ENCODE measurements at regions not wholly inside any gene's neighbourhood (a gene's known extent, or its start where the extent isn't known, plus 50 kb on each side); places are given as distances from the start of the nearest gene placed in this dataset.

GRCh38 chr2:223528036-223528435 lies 74.1 kb downstream of the SCG2 start:
- CTCF ChIA-PET, result no interaction called here
- H3K9me3 Mint-ChIP-seq (ENCODE audit: insufficient read depth), result no peaks in the 10 kb centered on the region
- no peak for ATAC-seq (ENCODE audit: low read depth)

DNA sequence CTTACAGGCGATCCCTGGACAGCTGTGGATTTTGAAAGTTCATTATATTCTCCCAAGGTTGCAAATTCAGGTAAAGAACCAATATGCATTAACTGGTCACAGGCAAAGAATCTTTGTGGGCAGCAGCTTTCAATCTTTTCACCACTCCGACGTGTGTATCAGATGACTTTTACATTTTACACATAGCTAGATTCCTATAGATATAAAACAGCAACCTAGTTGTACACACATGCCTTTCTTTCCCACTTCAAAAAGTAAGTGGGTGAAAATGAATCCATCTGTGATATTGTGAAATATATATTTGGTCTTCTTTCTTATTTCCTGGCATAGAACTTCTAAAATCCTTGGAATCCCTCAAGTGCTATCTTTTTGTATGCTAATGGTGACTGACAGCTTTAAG lies 72.5 kb downstream of the SCG2 start:
- no peaks in the 10 kb centered on the region for H3K9me3 Mint-ChIP-seq (ENCODE audit: insufficient read depth)
- H3K4me2 ChIP-seq (replicated peaks; ENCODE audit: low read depth, low read length, poor library complexity, severe bottlenecking), result no peak overlapping the region
- ATAC-seq (ENCODE audit: low read depth) (no peak), DNase-seq (no peak)
- no peak overlapping the region for H3K27ac Mint-ChIP-seq
- H3K79me2 ChIP-seq (ENCODE audit: control insufficient read depth, insufficient read depth, low read length), result no peaks in the 10 kb centered on the region
- intact Hi-C loops (cut with micrococcal nuclease), result no loop called here
- no peak overlapping the region for H3K27ac ChIP-seq (ENCODE audit: low read length in 2 of 2)
- H3K36me3 ChIP-seq (replicated peaks in 1 of 2; ENCODE audit: control extremely low read depth in 1 of 2, control insufficient read depth in 1 of 2, extremely low read depth in 1 of 2, insufficient read depth in 2 of 2, low read length in 1 of 2), result no peaks in the 10 kb centered on the region
- no peaks in the 10 kb centered on the region for H4K20me1 ChIP-seq (ENCODE audit: control insufficient read depth, insufficient read depth, low read length, poor library complexity, severe bottlenecking)
- H3K4me1 Mint-ChIP-seq, result no peaks in the 10 kb centered on the region
- no peak overlapping the region for H3K4me3 Mint-ChIP-seq
- peaks cover 0 to 4% (median 0%) of the 10 kb centered on the region in 3 donors for H3K9me3 ChIP-seq (ENCODE audit: control extremely low read depth in 1 of 3, control insufficient read depth in 2 of 3, insufficient read depth in 1 of 3, low read length in 2 of 3)
- H3K4me3 ChIP-seq (ENCODE audit: control extremely low read depth in 1 of 5, extremely low read depth in 1 of 5, insufficient read depth in 1 of 5, low read depth in 2 of 5, low read length in 4 of 5), result no peak overlapping the region
- TF ChIP-seq, protein P1, sequence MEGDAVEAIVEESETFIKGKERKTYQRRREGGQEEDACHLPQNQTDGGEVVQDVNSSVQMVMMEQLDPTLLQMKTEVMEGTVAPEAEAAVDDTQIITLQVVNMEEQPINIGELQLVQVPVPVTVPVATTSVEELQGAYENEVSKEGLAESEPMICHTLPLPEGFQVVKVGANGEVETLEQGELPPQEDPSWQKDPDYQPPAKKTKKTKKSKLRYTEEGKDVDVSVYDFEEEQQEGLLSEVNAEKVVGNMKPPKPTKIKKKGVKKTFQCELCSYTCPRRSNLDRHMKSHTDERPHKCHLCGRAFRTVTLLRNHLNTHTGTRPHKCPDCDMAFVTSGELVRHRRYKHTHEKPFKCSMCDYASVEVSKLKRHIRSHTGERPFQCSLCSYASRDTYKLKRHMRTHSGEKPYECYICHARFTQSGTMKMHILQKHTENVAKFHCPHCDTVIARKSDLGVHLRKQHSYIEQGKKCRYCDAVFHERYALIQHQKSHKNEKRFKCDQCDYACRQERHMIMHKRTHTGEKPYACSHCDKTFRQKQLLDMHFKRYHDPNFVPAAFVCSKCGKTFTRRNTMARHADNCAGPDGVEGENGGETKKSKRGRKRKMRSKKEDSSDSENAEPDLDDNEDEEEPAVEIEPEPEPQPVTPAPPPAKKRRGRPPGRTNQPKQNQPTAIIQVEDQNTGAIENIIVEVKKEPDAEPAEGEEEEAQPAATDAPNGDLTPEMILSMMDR (IDR thresholded peaks at IDR 0.05), result no peak
- ChIA-PET POLR2A (no interaction called here), CTCF (no interaction called here)
- H3K27me3 Mint-ChIP-seq, result peaks cover 13% of the 10 kb centered on the region
- H3K27me3 ChIP-seq (replicated peaks in 1 of 4; ENCODE audit: control extremely low read depth in 1 of 4, control insufficient read depth in 3 of 4, insufficient read depth in 4 of 4, low read length in 3 of 4), result no peaks in the 10 kb centered on the region
- no peak overlapping the region for H2AFZ ChIP-seq (ENCODE audit: insufficient read depth, low read depth, low read length, poor library complexity, severe bottlenecking)
- 100% methylated on average over 1 of the region's 3 CpGs for WGBS (ENCODE audit: insufficient coverage)
- no peaks in the 10 kb centered on the region for H3K4me1 ChIP-seq (ENCODE audit: control insufficient read depth in 2 of 2, insufficient read depth in 2 of 2, low read length in 2 of 2)
- H3K9ac ChIP-seq (ENCODE audit: low read length), result no peak overlapping the region

More at GRCh38 chr2:223528036-223528435, 74.1 kb downstream of the SCG2 start:
- no peaks in the 10 kb centered on the region for H3K4me1 ChIP-seq (ENCODE audit: control insufficient read depth in 2 of 2, insufficient read depth in 2 of 2, low read length in 2 of 2)
- H3K4me2 ChIP-seq (replicated peaks; ENCODE audit: low read depth, low read length, poor library complexity, severe bottlenecking), result no peak overlapping the region
- no peak overlapping the region for H2AFZ ChIP-seq (ENCODE audit: insufficient read depth, low read depth, low read length, poor library complexity, severe bottlenecking)
- H3K79me2 ChIP-seq (ENCODE audit: control insufficient read depth, insufficient read depth, low read length), result no peaks in the 10 kb centered on the region
- H3K9me3 ChIP-seq (ENCODE audit: control extremely low read depth in 1 of 3, control insufficient read depth in 2 of 3, insufficient read depth in 1 of 3, low read length in 2 of 3), result peaks cover 0 to 4% (median 0%) of the 10 kb centered on the region in 3 donors
- no peak overlapping the region for H3K4me3 ChIP-seq (ENCODE audit: control extremely low read depth in 1 of 5, extremely low read depth in 1 of 5, insufficient read depth in 1 of 5, low read depth in 2 of 5, low read length in 4 of 5)
- H4K20me1 ChIP-seq (ENCODE audit: control insufficient read depth, insufficient read depth, low read length, poor library complexity, severe bottlenecking), result no peaks in the 10 kb centered on the region
- POLR2A ChIA-PET, result no interaction called here
- H3K27me3 Mint-ChIP-seq, result peaks cover 13% of the 10 kb centered on the region
- H3K27ac ChIP-seq (ENCODE audit: low read length in 2 of 2), result no peak overlapping the region
- DNase-seq, result no peak
- no peak overlapping the region for H3K4me3 Mint-ChIP-seq
- H3K27me3 ChIP-seq (replicated peaks in 1 of 4; ENCODE audit: control extremely low read depth in 1 of 4, control insufficient read depth in 3 of 4, insufficient read depth in 4 of 4, low read length in 3 of 4), result no peaks in the 10 kb centered on the region
- no peak overlapping the region for H3K27ac Mint-ChIP-seq
- WGBS (ENCODE audit: insufficient coverage), result 100% methylated on average over 1 of the region's 5 CpGs
- H3K9ac ChIP-seq (ENCODE audit: low read length), result no peak overlapping the region
- intact Hi-C loops (cut with micrococcal nuclease), result no loop called here
- no peaks in the 10 kb centered on the region for H3K4me1 Mint-ChIP-seq
- TF ChIP-seq, protein P1 (IDR thresholded peaks at IDR 0.05), result no peak
- no peak for TF ChIP-seq EZH2 (IDR thresholded peaks at IDR 0.05; ENCODE audit: borderline replicate concordance, insufficient read depth, low read depth, low read length, poor library complexity, severe bottlenecking)
- H3K36me3 ChIP-seq (replicated peaks in 1 of 2; ENCODE audit: control extremely low read depth in 1 of 2, control insufficient read depth in 1 of 2, extremely low read depth in 1 of 2, insufficient read depth in 2 of 2, low read length in 1 of 2), result no peaks in the 10 kb centered on the region

All from B cell (primary cell).